DND-41 (cell line): ENCODE measurements at regions not wholly inside any gene's neighbourhood (a gene's known extent, or its start where the extent isn't known, plus 50 kb on each side); places are given as distances from the start of the nearest gene placed in this dataset.

ENCODE experiments used
- EZH2 ChIP-seq: IDR thresholded peaks from 3 replicates; pipeline ENCODE4 v1.6.1; 2012; ENCODE audit warnings: borderline replicate concordance, low read depth, mild to moderate bottlenecking, moderate library complexity, low read length, inconsistent platforms; ENCODE audit not compliant: severe bottlenecking
- TF ChIP-seq, protein P1 (sequence below): IDR thresholded peaks from 2 replicates; pipeline ENCODE4 v1.5.1; 2012; ENCODE audit warnings: borderline replicate concordance, low read length, moderate library complexity, mild to moderate bottlenecking; ENCODE audit not compliant: poor library complexity, severe bottlenecking; ENCODE audit errors: extremely low read depth

DNA sequence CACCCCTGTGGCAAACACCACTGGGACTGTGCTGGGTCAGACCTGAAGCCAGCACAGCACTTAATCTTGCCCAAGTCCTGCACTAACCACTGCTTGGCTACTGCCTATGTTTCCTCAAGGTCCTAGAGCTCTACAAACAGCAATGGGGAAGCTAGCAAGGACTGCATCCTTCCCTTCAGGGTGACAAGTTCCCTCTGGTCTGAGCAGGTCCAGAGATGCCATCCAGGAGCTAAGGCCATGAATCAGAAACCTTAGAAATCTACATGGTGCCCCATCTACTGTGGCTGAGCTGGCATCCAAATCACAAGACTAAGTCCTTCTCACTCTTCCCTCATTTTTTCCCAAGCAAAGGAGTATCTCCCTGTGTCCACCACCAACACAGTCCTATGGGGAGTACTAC lies 239.7 kb upstream of the UGT8 start:
- TF ChIP-seq, protein P1, sequence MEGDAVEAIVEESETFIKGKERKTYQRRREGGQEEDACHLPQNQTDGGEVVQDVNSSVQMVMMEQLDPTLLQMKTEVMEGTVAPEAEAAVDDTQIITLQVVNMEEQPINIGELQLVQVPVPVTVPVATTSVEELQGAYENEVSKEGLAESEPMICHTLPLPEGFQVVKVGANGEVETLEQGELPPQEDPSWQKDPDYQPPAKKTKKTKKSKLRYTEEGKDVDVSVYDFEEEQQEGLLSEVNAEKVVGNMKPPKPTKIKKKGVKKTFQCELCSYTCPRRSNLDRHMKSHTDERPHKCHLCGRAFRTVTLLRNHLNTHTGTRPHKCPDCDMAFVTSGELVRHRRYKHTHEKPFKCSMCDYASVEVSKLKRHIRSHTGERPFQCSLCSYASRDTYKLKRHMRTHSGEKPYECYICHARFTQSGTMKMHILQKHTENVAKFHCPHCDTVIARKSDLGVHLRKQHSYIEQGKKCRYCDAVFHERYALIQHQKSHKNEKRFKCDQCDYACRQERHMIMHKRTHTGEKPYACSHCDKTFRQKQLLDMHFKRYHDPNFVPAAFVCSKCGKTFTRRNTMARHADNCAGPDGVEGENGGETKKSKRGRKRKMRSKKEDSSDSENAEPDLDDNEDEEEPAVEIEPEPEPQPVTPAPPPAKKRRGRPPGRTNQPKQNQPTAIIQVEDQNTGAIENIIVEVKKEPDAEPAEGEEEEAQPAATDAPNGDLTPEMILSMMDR: no peak
- TF ChIP-seq EZH2: no peak
